NOMO-1 (cell line): ENCODE measurements at regions not wholly inside any gene's neighbourhood (a gene's known extent, or its start where the extent isn't known, plus 50 kb on each side); places are given as distances from the start of the nearest gene placed in this dataset.
"Not testable (repeated sequence)": the region's sequence is repeated elsewhere in the genome, so short reads cannot be mapped to it uniquely, and the experiment has no call there.

Experiments used
- DNase-seq, 2 experiments: peaks; one replicate each; lab custom pipeline; 2025; ENCODE audit not compliant: unreplicated experiment in 2 of 2; lab: John Stamatoyannopoulos, UW

DNA sequence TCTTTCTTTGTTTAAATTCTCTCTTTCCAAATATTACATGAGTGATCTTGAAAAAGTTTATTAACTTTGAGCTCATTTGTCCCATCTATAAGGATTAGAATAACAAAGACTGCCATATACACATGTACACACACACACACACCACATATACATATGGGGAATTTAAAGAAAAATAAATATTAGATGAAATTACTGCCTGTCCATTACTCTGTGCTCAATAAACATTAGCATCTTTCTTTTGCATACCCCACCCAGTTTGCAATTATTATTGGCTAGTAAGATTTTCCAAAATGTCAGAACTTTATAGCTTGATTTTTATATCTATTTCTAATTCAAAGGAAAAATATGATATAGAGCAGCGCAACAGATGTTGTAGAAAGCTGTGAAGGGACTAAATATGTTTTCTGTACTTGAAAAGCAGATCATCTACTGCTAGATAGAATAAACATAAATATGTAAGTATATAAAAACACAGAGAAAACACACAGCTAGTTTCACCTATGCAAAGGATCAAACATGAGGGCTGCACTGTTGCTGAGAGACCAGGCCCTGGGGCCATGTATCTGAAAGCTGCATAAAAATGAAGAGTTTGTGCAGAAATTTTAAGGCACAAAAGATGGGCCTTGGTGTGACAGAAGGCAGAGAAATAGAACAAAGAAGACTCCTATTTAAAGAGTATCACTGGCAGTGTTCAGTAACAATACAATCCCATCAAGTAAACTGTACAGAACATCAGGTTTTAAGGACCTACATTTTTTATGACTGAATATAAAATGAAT is 114.2 kb upstream of the NECTIN3 start:
- no peak for DNase-seq

DNA sequence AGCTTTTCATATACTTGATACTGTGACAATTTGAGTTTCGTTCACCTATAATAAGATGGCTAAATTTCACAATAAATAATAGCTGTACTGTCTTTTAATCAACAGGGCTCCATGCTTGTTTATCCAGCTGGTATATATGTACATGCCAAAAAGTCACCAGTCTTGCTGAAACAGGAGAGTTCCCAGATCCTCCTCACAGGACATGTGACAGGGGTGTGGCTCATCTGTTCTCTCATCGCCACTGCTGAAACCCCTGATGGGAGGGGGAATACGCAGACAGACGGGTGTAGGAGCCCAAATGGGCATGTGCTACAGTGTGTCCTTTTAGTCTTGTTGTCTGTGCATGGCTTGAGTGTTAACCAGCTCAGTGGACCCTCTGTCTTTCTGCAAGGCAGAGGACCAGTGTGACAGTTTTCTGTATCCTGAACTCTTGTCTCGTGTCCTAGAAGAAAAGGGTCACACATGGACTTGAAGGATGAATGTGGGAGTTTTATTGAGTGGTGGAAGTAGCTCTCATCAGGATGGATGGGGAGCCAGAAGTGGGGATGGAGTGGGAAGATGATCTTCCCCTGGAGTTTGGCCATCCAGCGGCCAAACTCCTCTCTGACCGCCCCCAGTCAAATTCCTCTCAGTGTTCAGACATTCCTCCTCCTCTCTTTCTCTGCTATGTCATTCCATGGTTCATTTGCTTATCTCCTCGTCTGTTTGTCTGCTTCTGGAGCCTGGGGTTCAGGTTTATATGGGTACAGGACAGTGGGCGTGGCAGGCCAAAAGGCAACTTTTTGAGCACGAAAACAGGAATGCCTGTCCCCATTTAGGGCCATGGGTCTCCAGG is 113.1 kb upstream of the NECTIN3 start:
- no peak for DNase-seq

DNA sequence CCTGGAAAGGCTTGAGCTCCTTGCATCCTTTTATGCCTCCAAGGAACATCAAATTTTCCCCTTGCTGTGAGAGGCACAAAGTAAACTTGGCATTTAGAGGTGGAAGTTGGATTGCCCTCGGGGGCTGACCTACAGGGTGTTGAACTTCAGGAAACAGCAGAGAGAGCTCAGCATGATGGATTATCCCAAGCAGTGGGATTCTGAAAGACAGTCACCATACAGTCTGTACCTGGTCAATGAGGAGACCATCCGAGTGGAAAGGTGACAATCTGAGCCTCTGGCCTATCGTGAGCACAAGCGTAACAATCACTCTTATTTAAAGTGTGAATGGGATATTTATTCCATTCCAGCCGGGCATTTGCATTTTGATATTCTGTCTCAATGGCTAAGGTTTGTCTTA is 105.6 kb upstream of the NECTIN3 start:
- no peak for DNase-seq

DNA sequence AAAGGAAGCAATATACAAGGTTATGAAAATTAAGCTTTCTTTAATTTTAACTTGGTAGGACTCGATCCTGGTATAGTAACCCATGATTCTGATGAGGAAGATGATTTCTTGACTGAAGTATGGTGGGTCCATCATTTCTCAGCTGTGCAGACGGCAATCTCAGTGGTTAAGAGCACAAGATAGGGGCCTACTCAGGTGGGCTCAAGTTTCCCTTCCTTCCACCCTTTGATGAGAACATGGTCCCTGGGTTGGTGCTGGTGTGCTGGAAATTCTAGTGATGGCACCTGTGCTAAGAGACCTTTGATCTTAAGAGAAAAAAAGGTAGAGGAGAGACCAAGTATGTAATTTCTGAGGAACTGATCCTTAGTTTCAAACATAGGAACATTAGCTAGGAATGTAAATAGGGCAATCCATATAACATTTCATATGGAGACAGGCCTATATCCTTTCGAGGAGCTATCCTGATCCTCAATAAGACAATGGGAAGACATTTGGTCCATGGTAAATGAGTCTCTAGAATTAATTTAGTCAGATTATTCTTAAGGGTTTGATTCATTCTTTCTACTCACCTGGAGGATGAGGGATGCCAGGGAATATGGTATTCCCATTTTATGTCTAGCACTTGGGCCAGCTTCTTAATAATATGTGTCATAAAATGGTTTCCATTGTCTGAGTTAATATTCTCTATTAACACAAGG is 104.5 kb upstream of the NECTIN3 start:
- DNase-seq: no peak

DNA sequence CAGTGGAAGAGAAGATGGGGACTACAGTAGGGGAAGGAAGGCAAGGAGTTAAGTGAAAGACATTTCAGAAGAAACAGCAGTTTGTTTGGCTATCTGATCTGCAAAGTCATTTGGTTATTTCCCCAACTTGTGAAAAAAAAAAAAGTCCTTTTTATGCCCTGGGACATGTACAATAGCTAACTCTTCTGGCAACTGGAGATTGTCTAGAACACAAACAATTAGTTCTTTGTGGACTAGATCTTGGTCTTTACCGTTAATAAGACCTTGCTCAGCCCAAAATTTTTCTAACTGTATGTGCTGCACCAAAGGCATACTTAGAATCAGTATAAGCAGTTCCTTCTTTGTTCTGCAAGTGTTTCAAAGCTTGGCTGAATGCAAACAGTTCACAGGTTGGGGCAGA is 103.5 kb upstream of the NECTIN3 start:
- DNase-seq: no peak

DNA sequence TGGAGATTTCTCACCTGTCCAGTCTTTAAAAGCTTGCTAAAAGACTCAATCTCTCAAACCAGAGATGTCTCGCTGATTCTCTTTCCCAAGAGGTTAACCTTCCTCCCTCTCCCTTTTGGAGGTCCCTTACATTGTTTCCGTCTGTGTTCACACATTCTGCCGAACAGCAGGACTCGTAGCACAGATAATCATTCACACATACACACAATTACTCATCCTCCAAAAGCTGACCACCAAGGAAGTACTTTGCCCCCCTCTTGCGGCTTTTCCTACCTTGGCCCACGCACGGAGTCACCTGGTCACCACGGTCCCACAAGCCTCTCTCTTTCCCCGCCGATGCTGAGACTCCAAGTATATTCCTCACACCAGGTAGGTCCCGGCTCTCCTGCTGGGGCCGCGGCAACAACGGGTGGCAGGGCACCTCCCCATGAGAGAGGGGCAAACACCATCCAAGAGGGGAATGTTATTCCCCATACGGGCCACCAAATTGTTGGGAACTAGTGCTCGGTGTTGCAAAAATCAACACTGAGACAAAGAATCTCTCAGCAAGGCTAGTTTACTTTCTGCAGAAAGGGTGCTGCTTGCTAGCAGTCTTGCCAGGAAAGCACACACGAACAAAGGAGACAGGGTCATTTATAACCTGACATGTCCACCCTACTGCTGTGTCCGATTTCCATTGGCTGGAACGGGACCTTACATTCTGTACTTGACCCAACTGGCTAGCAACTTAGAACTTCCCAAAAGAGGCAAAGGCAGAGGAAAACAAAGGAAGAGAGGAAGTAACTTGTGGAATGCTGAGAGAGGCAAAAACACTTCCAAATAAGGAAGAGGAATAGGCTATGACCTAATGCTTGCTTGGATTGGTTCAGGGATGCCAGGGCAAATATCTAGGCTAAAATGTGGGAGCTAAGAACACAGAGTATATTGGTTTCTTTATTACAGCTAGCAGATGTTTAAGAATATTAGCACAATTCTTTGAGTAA is 102.1 kb upstream of the NECTIN3 start:
- DNase-seq: no peak

DNA sequence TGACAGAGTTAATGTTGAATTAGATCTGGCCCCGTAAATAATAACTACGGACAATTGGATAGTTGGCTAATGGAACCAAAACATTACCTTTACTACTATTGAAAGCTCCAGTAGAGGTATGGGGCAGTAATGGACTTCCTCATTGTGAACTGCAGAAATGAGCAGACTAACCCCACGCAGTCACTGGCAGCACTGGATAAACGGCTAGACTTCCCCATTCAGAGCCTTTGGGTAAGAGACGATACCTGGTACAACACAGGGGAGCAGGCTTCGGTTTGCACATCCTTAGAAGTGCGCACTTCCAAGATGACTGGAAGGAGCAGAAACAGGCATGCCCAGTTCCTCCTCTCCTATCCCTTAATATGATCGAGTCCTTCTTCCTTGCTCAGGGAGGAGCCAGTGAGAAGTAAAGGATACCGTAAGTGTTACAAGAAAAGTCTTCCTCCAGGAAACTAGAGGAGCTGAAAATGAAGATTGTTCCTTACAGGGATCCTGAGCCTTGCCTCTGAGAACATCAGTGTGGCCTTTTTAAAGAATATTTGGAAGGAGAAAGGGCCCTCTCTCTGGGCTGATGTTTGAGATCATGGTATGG is 100.5 kb upstream of the NECTIN3 start:
- no peak for DNase-seq

DNA sequence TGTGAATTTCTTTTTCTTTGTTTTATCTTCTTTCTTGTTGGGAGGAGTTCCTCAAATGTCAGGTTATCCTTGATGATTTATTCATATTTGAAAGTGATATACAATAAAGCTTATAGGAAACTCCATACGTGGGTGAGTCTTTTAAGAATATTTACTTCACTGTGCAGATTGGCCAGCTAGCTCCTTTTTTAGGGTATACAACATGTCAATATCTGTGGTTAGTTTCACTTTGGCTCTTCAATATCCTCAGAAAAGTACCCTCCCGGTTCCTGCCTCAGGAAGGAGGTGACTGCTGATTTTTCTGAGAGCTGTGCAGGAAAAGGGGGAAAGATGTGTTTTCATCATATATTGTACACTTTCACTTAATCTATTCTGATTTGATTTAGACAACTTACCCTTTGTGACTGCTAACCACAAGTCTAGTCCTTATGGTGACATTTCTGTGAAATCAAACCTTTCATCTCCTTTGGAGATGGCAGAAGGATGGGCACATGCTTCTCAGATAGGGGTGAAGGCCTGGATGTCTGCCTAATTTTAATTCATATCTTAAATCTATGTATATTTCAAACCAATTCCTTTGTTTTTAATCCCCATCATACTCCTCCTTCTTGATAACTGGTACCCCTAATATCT is 98.2 kb upstream of the NECTIN3 start:
- DNase-seq: no peak

DNA sequence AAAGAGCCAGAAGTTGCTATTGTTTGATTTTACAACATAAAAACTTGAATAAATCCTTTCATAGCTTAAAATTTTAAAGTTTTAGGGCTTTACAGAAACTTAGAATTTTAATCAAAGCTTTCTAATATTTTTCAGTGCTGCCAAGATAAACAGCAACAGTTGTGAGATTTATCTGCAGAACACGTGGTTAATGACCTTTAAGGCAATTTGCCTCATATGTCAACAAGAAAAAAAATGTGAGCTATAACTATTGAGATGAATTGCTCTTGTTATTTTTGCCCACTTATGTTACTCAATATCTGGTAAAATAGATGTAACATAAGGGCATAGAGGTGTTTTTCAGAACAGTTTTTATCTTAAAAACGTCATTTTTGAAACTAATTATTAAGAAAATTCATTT is 96.7 kb upstream of the NECTIN3 start:
- DNase-seq: no peak

DNA sequence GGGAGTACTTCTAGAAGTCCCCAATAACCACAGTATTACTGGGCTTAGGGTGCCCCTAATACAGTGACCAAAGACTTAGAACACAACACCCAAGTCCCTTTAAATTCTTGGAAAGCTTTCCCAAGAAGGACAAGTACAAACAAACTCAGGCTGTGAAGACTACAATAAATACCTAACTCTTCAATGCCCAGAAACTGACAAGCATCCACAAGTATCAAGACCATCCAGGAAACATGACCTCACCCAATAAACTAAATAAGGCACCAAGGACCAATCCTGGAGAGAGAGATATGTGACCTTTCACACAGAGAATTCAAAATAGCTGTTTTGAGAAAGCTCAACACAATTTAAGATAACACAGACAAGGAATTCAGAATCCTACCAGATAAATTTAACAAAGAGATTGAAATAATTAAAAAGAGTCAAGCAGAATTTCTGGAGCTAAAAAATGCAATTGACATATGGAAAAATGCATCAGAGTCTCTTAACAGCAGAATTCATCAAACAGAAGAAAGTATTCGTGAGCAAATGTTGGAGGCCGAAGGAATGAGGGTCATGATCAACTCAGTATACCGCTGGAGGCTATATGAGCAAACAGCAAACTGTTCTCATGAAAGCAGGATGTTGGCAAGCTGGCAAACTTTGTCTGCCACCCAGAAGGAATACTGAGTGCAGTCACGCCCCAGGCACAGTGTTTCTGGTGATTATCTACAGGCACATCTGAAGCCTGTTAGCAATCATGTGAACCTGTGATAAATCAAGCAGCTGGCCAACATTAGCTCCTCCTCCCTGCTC is 87.0 kb upstream of the NECTIN3 start:
- DNase-seq: no peak

DNA sequence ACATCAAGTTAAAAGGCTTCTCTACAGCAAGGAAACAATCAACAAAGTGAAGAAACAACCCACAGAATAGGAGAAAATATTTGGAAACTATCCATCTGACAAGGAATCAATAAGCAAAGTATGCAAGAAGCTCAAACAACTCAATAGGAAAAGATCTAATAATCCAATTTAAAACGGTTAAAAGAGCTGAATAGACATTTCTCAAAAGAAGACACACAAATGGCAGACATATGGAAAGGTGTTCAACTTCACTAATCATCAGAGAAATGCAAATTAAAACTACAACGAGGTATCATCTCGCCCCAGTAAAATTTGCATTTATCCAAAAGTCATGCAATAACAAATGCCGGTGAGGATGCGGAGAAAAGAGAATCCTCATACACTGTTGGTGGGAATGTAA is 82.2 kb upstream of the NECTIN3 start:
- no peak for DNase-seq

DNA sequence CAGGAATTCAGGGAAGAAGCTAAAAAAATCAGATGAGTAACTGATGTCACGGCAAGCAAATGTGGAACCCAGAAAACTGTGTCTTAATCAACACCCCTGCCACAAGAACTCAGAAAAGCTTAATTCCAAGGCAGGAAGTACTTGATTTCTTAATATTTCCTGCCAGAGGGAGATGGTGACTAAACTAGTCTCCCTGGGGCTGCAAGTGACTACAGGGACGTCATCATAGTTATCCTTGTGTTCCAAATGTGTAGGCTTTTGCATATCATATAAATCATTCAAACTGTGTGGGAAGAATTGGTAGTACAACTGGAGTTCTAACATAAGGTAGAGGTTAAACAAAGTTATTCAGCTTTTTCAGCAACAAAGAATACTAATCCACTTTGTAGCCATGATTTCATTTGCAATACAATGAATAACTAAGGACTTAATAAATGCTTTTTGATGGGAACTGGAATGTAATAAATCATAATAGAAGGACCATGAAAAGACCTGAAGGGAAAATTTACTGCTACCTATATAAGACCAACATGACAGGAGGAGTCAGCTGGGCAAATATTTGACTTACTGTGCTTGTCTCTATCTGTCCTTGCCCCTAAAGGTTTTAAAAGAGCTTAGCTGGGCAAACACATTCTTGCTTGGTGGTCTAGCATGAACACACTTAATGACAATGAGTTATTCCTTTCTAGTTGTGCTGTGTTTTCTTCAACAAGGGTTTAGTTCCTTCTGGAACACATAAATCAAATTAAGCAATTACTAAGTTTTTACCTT is 76.0 kb upstream of the NECTIN3 start:
- no peak for DNase-seq

DNA sequence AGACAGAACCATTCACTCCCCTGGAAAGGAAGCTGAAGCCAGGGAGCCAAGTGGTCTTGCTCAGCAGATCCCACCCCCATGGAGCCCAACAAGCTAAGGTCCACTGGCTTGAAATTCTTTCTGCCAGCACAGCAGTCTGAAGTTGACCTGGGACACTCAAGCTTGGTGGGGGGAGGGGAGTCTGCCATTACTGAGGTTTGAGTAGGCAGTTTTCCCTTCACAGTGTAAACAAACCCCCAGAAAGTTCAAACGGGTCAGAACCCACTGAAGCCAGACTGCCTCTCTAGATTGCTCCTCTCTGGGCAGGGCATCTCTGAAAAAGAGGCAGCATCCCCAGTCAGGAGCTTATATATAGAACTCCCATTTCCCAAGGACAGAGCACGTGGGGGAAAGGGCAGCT is 72.8 kb upstream of the NECTIN3 start:
- DNase-seq: not testable (repeated sequence)

DNA sequence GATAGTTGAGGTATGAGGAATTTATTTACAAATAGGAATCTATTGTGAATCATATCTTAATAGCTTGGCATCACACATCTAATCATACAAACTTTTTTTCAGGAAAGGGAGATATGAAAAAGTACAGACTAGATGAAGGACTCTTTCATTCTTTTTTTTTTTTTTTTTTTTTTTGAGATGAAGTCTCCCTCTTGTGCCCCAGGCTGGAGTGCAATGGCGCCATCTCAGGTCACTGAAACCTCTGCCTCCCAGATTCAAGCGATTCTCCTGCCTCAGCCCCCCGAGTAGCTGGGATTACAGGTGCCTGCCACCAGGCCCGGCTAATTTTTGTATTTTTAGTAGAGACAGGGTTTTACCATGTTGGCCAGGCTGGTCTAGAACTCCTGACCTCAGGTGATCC is 65.1 kb upstream of the NECTIN3 start:
- not testable (repeated sequence) for DNase-seq

DNA sequence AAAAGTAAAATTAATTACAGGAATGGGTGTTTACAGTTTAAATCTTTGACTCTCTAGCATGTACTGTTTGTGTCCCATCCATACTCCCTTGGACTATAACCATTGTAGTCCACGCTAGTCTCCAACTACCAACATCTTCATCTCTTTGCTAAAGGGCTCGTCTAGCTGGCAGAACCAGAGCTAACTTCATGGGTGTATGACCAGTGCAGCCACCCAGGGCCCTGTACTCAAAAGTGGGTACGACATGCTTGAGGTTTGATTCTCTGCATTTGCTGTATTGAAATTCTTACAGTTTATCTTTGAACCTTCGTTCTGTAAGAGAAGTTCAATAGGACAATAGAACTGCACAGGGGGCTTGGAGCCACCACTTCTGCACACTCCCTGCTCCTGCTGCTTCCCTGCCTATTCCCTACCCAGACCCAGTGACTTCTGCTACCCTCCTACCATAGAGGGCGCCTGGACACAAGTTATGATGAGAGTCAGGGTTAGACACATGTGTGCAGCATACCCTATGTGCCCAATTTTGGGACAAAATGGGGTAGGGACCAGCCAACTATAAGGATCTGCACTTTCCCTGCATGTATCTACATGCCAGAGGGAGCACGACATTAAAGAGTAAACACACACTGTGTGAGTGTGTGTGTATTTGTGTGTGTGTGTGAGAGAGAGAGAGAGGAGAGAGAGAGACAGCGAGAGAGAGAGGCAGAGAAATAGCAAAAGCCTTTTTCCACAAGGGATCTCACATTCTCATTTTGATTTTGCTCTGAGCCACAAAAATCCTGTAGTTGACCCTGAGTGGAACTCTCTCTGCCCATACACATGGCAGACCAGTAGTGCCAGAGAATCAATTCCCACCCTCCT is 59.0 kb upstream of the NECTIN3 start:
- DNase-seq: no peak
